HUDEP-2 (cell line): ENCODE measurements at regions not wholly inside any gene's neighbourhood (a gene's known extent, or its start where the extent isn't known, plus 50 kb on each side); places are given as distances from the start of the nearest gene placed in this dataset.
"Not testable (repeated sequence)": the region's sequence is repeated elsewhere in the genome, so short reads cannot be mapped to it uniquely, and the experiment has no call there.

Experiments
- DNase-seq, 76 experiments: peaks; one replicate each; lab custom pipeline; 2025; ENCODE audit not compliant: unreplicated experiment in 76 of 76; lab: John Stamatoyannopoulos, UW

DNA sequence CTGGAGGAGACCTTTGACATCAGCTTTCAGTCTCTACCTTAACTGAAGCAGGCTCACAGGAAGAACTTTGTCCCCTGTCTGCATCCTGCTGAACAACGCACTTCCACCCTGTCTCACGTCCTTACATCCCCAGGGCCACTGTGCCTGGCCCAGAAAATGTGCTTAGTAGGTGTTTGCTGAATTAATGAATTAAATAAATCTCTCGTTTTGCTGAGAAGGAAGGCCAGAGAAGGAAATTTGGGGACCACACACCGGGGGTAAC is 54.3 kb upstream of the CREB3L1 start:
- no peak for DNase-seq

DNA sequence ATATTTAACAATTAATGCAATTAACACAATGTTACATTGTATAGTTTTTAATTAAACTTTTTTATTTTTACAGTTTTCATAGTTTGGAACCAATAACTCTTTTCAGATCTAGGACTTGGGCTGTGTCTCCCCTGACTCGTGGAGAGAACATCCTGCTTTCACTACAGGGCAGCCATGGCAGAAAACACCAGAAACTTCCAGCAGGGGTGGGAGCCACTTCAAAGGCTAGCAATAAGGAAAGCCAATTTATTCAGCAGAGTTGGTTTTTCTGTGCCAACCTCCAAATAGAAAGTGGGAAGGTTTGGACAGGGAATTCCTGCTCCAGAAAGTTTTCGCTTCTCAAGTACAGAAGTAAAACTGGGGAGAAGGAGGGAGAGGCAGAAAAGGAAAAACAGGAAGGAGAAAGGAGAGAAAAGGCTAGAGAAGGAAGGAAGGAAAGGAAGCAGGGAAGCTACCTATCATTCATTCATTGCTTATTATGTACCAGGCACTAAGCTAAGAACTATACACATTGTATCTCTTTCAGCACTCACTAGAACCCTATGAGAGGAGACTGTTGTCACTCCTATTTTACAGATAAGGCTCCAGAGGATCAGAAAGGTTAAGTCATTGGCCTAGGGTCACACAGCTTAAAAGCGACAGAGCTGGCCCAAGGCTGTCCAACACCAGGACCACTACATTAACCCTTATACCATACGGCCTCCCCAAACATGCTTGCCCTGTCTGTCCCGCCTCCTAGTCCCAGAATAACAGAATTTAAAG is 54.8 kb upstream of the CREB3L1 start:
- peak in 2 of 76 experiments; percentile 2 to 4 for DNase-seq

GRCh38 chr11:46220313-46220712 is 57.1 kb upstream of the CREB3L1 start:
- no peak for DNase-seq

DNA sequence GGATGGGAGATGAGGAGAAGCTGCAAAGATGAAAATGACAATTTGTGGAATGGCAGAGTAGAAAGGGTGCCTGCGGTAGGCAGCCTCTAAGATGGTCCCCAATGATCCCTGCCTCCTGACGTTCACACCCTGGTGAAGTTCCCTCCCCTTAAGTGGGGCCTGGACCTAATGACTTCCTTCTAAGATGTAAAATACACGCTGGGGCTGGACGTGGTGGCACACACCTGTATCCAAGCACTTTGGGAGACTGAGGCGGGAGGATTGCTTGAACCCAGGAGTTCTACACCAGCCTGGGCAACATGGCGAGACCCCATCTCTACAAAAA is 60.7 kb upstream of the CREB3L1 start:
- no peak for DNase-seq

DNA sequence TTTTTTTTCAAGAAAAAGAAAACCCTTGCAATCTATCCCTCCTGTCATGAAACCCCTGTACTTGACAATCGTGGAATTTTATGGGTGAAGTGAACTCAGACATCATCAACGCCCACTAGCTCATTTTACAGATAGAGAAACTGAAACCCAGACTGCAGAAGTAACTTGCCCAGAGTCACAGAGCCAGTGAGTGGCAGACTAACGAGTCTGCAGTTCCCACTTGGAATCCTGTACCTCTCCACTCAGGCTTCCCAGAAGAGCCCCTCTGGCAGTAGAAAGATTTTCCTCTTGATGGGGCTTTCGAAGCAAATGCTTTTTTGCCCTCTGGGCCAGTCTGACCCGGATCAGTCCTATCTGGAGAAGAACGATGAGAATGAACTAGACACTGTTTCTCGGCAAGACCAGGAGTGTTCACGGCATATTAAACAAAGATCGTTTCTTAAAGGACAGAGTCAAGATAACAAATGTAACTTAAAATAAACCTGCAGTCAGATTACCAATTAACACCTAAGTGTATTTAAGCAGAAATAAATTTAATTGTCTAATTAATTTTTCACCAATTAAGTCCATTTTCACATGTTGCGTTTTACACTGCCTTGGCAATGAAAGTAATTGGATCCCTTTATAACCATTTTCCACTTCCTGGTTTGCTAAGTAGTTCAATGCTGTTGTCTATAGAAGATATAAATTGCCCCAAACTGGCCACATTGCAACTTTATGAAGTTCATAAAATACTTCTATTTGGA is 61.3 kb upstream of the CREB3L1 start:
- DNase-seq, result no peak

DNA sequence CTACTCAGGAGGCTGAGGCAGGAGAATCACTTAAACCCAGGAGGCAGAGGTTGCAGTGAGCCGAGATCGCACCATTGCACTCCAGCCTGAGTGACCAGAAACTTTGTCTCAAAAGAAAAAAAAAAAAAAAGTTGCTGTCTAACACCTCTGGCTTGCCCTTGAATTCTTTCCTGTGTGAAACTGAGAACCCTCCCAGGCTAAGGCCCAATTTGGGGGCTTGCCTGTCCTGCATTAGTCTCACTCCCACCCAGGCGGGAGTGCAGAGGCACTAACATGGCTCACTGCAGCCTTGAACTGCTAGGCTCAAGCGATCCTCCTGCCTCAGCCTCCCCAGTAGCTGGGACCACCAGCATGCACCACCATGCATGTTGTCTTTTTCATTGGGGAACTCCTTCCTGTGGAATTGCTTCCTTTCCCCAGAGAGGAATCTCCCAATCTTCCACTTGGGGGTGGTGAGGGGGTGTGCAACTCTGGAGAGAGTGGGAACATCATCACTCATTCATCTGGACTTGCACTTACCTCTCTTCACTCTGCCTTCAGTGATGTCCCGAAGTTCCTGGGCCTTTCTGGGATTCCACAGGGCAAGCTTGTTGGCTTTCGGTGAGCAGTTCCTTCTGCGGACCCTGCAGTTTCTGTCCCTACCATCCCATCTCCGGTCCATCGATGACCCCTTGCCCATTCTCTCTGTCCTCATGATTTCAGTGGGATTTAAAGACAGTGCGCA is 62.1 kb upstream of the CREB3L1 start:
- no peak for DNase-seq

DNA sequence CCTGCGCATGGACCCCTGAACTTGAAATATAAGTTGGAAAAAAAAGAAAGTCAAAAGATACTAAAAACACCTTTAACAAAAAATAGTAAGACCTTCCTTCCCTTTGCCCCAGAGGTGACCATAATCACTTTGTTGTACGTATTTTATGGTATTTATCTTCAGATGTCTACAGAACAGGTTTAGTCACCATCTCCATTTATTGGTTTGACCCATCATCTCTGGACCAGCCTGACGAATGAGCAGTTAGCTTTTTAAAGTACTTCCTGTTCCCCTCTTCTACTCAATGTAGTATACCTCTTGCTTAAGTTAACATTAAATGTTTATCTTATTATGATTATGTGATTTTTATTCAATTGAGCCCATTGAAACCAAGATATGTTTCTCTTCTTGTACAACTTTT is 64.7 kb upstream of the CREB3L1 start:
- DNase-seq, result no peak

- no peak for DNase-seq
These were observed 66.6 kb upstream of the CREB3L1 start for GRCh38 chr11:46210856-46211255.

DNA sequence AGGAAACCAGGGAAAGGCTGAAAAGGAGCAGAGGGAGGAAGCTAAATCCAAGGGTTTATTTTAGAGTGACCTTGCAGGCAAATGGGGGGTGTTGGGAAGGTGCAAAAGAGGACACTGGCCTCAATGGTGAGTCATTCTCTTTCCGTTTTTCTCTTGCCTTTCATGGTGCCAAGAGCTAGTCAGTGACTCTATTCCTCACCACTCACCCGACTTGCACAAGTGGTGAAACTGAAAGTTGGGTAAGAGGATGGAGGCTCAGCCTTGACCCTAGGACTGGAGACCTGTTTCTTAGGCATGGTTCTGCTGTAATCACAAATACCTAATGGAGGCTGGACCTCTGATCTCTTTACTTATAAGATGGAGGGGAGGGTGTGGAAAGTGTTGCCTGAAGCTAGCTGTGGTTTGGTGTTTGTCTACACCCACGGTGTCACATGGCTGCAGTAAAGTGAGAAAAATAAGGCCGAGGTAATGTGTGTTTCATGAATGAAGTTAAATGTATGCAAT is 67.3 kb upstream of the CREB3L1 start:
- peak in 5 of 76 experiments; percentile 9 to 48 (median 24) for DNase-seq

- not testable (repeated sequence) for DNase-seq
These were observed 67.8 kb upstream of the CREB3L1 start for GRCh38 chr11:46209624-46210023.

DNA sequence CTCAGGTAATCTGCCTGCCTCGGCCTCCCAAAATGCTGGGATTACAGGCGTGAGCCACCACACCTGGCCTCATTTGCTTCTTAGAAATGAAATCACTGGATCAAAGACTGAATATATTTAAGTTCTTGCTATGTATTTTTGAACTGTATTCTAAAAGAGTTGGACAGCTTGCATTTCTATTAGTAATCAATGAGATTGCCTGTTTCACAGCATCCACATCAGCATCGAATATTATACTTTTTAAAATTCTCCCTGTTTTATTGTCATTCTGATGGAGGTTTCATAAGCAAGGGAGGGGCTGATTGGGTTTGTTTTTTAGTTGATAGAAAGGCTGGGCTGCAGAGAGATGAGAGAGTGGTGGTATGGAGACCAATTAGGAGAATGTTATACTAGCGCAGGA is 68.7 kb upstream of the CREB3L1 start:
- DNase-seq, result no peak

GRCh38 chr11:46207270-46207669 is 70.2 kb upstream of the CREB3L1 start:
- peak in 9 of 76 experiments; percentile 3 to 45 (median 22) for DNase-seq

DNA sequence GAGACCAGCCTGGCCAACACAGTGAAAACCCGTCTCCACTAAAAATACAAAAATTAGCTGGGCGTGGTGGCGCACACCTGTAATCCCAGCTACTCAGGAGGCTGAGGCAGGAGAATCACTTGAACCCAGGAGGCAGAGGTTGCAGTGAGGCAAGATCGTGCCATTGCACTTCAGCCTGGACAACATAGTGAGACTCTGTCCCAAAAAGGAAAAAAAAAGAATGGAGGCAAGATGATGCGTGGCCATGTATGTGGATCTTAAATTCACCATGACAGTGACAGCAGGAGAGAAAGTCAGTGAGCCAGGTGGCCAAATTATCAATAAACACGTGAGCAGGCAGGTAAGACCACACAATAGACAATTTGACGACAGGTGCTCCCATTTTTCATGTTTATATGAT is 73.0 kb upstream of the CREB3L1 start:
- DNase-seq, result not testable (repeated sequence)

DNA sequence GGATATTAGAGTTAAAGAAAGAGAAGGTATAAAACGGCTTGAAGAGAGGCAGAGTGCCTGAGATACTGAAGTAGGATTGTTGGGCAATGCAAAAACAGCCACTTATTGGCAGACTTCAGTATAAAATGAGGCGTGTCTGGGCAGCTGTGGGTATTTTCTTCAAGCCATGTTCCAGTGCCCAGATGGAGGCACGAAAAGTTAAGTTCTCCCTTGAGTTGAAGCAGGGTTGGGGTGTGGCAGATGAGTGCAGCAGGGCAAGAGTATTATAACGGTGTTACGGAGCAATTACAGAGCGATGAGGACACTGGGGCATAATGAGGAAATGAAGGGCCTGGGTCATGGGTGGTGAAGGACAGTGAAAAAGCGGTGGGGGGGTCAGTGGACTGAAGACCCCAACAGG is 73.7 kb upstream of the CREB3L1 start:
- DNase-seq, result no peak

GRCh38 chr11:46202696-46203391 is 74.6 kb upstream of the CREB3L1 start:
- DNase-seq, result no peak

GRCh38 chr11:46202149-46202548 is 75.3 kb upstream of the CREB3L1 start:
- no peak for DNase-seq

DNA sequence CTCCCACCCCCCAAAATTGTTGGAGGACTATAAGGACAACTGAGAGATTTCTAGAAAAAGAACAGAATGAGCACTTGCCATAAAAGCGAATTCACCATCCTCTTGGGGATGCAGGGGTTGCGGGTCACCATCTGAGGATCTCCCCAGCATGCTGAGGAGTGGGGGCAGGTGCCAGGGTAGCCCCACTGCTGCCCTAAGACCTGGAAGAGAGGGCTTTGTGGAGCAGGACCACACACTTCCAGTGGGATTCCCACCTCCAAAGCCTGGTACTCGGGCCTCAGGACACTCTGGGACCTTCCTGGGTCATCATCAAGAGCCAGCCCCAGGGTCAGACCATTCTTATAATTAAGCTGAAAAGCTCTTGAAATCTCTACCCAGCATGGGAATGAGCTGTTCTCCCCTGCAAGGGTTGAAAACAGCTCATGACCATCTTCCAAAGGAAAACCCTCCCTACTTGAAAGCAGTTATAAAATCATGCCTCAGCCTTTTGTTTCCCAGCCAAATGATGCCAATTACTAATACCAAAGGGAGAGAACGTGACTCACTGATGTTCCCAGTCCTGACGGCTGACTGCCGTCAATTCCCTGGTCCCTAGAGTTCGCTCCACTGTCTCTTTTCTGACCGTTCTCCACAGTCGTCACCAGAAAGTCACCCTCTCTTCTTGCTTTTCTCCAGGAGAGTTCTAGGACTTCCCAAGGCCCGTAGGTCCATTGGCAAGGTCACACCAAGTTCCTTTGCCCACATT is 76.8 kb upstream of the CREB3L1 start:
- DNase-seq, result no peak

DNA sequence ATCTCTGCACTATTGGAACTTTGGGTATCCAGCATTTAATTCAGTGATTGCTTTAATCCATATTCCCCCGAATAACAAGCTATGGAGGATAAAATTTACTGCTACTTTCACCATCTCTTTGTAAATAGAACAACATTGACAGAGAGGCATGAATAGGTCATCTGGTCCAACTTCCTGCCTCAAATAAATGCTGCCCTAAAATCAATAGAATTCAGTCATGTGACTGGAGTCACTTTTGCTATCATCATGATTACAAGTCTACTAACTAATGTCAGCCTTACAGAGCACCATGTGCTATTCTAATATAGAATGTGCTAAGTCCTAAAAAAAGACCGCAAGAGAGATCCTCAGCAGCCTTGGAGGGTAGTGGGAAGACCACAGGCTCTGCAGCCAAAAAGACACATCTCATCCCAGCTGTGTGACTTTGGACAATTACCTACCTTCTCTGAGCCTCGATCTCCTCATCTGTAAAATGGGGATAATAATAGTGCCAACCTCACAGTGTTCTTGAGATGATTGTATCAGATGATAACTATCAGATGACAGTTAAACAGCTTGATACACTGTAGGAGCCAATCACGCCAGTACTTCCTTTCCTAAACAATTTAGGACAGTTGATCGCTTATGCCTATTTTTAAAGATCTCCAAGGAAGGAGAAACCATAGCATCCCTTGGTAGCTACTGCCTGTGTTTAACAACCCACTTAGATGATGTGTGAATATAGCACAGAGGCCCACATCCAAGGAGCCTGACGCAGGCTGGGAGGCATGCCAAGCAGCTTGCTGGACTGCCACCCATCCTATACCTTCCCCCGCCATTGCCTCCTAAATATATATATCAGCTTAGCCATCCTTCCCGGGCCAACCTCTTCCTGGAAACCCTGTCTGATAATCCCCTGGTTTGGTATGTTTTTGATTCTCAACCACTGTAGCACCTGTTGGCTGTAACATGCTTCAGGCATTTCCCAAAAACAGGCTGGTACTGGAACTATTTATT is 77.3 kb upstream of the PHF21A start:
- no peak for DNase-seq

GRCh38 chr11:46197421-46197820 is 76.2 kb upstream of the PHF21A start:
- DNase-seq, result no peak
